VCaP (cell line): ENCODE measurements at regions not wholly inside any gene's neighbourhood (a gene's known extent, or its start where the extent isn't known, plus 50 kb on each side); places are given as distances from the start of the nearest gene placed in this dataset.
"Not testable (repeated sequence)": the region's sequence is repeated elsewhere in the genome, so short reads cannot be mapped to it uniquely, and the experiment has no call there.

ENCODE experiments used
- H3K27ac ChIP-seq: fragments of 450-650 bp; 2 replicates; pipeline ENCODE4 v1.5.1; 2017
- TF ChIP-seq, protein P1 (sequence below): fragments of 450-650 bp; conservative IDR thresholded peaks from 2 replicates; pipeline ENCODE4 v1.5.1; 2017; ENCODE audit warnings: mild to moderate bottlenecking, moderate library complexity

GRCh38 chr18:1302861-1303260 is 398.2 kb downstream of the ADCYAP1 start:
- TF ChIP-seq, protein P1, sequence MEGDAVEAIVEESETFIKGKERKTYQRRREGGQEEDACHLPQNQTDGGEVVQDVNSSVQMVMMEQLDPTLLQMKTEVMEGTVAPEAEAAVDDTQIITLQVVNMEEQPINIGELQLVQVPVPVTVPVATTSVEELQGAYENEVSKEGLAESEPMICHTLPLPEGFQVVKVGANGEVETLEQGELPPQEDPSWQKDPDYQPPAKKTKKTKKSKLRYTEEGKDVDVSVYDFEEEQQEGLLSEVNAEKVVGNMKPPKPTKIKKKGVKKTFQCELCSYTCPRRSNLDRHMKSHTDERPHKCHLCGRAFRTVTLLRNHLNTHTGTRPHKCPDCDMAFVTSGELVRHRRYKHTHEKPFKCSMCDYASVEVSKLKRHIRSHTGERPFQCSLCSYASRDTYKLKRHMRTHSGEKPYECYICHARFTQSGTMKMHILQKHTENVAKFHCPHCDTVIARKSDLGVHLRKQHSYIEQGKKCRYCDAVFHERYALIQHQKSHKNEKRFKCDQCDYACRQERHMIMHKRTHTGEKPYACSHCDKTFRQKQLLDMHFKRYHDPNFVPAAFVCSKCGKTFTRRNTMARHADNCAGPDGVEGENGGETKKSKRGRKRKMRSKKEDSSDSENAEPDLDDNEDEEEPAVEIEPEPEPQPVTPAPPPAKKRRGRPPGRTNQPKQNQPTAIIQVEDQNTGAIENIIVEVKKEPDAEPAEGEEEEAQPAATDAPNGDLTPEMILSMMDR, result no peak
- no peak overlapping the region for H3K27ac ChIP-seq

GRCh38 chr18:1304392-1304992 is 399.8 kb downstream of the ADCYAP1 start:
- TF ChIP-seq, protein P1, result no peak
- H3K27ac ChIP-seq, result no peak overlapping the region

DNA sequence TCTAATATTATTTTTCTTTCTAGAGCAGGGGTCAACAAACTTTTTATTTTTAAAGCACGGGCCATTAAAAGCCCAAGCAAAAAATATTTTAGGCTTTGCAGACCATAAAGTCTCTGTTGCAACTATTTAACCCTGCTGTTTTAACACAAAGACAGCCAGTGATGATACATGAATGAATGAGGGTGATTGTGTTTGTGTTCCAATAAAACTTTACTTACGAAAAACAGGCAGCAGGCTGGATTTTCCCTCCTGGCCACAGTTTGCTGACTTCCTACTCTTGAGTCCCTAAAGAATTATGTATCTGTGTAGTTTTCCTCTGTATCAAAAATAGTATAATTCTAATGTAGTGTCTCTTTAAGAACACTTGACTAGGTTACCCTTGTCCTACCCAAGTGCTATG is 402.0 kb downstream of the ADCYAP1 start:
- TF ChIP-seq, protein P1, result no peak

DNA sequence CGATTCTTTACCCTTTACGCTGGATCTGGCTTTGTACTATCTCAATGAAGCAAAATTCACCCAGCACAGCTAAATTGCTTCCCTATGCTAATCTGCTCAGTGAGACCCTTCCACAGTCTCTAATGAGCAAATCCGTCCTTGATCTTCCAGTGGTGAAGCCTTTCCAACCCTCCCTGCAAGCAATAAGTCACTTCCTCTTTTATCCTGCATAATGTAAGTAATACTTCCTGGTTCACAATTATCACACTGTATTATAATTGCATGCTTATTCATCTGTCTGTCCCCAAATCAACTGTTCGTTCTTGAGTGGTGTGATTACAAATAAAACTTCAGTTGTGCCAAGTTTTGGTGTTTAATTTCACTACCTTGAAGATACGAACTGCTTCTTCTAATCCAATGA is 404.0 kb downstream of the ADCYAP1 start:
- no peak overlapping the region for H3K27ac ChIP-seq
- TF ChIP-seq, protein P1, result no peak

More for the DNA sequence above, 402.0 kb downstream of the ADCYAP1 start:
- no peak overlapping the region for H3K27ac ChIP-seq

DNA sequence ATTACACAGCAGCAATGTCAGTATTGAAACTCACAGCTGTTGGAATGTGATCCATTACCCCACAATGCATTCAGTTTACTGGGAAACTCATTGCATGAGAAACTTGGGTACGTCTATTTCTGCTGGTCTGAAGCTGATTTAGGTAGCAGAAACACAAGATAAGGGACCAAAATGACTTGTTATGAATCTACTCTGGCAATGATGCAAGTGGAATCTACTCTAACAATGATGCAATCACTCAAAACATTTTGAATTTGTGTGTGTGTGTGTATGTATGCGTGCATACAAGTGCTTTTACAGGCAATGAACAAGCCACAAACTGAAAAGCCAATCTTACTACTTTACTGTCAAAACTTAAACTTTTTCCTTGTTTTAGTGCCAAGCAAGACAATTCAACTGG is 406.7 kb downstream of the ADCYAP1 start:
- TF ChIP-seq, protein P1, result no peak
- H3K27ac ChIP-seq, result no peak overlapping the region

DNA sequence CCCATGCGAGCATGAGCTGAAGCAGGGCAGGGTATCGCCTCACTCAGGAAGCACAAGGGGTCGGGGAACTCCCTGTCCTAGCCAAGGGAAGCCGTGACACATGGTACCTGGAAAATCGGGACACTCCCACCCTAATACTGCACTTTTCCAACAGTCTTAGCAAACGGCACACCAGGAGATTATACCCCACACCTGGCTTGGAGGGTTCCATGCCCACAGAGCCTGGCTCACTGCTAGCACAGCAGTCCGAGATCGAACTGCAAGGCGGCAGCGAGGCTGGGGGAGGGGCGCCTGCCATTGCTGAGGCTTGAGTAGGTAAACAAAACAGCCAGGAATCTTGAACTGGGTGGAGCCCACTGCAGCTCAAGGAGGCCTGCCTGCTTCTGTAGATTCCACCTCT is 430.7 kb downstream of the ADCYAP1 start:
- H3K27ac ChIP-seq, result not testable (repeated sequence)

- TF ChIP-seq, protein P1, result no peak
- H3K27ac ChIP-seq, result no peak overlapping the region
Observed at GRCh38 chr18:1350931-1351450, 446.3 kb downstream of the ADCYAP1 start.

GRCh38 chr18:1353025-1353424 is 448.4 kb downstream of the ADCYAP1 start:
- no peak overlapping the region for H3K27ac ChIP-seq
- TF ChIP-seq, protein P1, result no peak
